GM19023 (cell line): ENCODE measurements at regions not wholly inside any gene's neighbourhood (a gene's known extent, or its start where the extent isn't known, plus 50 kb on each side); places are given as distances from the start of the nearest gene placed in this dataset.
A peak's percentile ranks its signal among the peaks of the same experiment; 100 is the strongest.
"Not testable (repeated sequence)": the region's sequence is repeated elsewhere in the genome, so short reads cannot be mapped to it uniquely, and the experiment has no call there.

Experiments used
- ATAC-seq: cut with Tn5 transposase; IDR thresholded peaks from one replicate; pipeline ENCODE4 v1.9.1; 2021; ENCODE audit warnings: mild to moderate bottlenecking, moderate library complexity; ENCODE audit not compliant: unreplicated experiment

DNA sequence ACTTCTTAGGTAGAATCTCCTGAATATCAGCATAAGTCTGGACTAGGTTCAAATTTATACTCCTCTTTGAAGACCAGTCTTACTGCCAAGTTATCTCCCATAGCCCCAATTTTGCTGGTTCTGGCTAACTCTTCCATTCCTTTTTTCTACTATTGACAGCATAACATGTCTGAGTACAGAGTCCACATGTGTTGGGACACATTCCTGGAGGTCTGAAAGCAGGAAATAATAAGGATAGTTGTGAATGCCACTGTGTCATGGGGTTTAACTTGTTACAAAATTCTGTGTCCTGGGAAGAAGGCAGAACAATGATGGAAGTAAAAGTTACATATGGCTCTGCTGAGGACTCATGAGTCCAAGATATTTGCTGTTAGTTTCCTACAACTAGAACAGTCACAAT is 57.4 kb upstream of the ZBTB20 start:
- ATAC-seq = no peak

DNA sequence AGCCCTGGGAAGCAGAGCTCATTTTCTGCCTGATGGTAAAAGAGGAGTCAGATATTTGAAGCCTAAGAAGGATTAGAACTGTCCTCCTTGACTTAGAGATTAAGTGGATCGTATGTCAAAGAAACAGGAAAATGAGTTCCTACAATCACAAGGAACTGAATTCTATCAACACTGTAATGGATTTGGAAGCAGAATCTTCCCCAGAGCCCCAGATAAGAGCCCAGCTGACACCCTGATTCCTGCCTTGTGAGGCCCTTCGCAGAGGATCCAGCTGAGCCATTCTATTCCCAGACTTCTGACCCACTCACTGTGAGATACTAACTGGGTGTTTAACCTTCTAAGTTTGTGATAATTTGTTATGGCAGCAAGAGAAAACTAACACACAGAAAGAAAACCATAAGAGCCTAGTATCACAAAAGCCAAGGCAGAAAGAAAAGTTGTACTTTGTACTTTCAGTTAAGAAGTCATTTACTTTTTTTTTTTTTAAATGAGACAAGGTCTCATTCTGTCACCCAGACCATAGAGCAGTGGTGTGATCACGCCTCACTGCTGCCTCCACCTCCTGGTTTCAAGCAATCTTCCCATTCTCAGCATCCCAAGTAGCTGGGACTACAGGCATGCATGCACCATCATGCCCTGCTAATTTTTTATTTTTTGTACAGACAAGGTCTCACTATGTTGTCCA is 61.1 kb upstream of the ZBTB20 start:
- ATAC-seq = peak; percentile 51

DNA sequence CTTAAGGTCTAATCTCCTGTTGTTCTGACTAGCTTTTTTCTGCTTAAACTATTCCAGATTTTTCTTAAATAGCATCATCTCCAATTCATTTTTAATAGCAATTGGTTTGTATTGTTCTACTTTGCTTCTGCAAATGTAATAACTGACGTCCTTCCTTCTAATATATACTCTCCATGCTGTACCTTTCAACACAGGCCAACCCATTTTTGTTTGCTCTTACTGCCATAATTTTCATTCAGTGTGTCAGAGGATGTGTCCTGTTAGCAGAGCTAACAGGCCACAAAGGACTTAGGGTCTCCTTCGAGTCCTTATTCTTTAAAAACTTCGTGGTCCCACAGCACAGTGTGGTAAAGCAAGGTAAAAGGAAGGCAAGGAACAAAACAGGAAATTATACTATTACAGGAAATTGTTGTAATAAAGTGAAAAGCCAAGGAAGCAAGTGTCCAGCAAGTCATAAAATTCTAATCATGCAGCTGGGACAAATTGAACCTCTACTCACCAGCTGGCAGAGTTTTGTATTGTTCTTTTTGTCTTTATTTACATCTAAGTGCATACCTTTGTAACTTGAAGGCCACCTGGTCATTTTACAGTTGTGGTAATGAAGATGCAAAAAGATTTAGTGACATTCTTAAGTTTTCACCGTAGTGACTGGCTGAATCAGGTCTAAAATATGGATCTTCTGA is 64.9 kb upstream of the ZBTB20 start:
- no peak for ATAC-seq

GRCh38 chr3:115212615-115213014 is 65.5 kb upstream of the ZBTB20 start:
- no peak for ATAC-seq

- not testable (repeated sequence) for ATAC-seq
Observed at GRCh38 chr3:115213052-115213451, 66.0 kb upstream of the ZBTB20 start.

- ATAC-seq = no peak
Observed at GRCh38 chr3:115217292-115217677, 70.2 kb upstream of the ZBTB20 start.

GRCh38 chr3:115217678-115218451 is 70.8 kb upstream of the ZBTB20 start:
- no peak for ATAC-seq

DNA sequence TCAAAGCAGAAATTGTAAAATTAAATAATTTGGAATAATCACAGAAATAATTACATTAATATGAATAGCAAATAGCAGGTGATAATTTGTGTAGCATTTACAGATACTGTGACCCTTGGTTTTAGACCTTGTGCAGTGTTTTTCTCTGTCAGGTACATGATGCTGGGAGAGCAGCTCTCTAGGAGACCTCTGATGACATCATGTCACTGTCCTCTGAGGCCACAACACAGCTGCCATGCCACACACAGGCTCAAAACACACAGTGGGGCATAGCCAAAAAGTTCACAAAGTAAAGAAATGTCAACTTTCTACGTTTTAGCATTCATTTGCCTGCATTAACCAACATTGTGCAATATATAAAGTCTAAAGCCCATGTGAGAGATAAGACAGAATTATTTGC is 71.8 kb upstream of the ZBTB20 start:
- no peak for ATAC-seq

DNA sequence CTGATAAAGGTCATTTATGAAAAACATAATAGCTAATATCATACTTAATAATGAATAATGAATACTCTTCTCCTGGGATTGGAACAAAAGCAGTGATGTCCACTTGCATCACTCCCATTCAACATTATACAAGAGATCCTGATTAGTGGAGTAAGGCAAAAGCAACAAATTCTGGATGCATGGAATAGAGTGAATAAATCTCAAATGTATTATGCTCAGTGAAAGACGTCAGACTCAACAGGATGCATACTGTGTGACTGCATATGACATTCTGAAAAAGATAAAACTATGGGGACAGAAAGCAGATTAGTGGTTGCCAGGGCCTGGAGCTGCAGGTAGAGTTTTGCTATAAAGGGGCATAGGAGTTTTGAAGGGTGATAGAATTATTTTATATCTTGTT is 77.6 kb upstream of the ZBTB20 start:
- ATAC-seq = no peak

DNA sequence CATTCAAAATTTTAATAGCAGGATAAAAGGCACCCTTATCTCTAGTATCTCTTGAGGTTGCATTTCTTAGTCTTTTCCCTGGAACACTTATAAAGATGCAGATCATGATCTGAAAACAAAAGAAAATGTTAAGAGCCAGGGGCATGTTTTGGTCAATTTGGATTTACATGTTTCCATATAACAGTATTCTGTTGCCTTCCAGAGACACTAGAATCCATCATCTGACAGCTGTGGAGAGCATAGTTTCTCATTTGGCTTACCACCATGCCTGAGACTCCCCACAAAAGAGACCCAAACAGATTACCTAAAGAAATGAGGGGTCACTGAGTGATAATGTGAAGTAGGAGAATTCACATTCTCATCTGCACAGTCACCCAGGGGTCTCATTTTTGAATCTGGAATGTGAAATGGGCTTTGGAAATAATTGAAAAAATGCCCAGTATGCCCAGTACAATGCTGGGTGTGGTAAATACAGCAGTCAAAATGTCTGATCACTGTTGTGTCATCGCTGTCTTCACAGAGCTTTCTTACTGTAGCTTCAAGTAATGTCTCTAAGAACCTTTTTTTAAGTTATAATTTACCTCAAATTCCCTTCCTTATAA is 79.9 kb upstream of the ZBTB20 start:
- ATAC-seq = no peak

DNA sequence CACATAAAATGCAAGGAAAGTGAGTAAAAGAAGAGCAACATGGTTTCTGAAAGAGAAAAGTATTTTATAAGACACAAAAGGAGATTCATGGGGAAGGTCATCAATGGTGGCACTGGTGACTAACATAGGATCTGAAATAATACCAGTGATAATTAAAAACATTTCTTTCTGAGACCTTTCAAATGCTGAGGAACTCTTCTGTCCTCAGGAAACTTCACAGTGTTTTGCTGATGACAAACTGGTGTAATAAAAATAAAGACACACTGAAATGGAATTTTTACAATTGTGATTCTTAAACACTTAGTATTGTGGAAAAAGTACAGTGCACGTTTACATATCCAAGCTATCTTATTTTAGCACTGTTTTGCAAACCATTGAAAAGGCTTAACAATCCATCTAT is 80.4 kb upstream of the ZBTB20 start:
- no peak for ATAC-seq

DNA sequence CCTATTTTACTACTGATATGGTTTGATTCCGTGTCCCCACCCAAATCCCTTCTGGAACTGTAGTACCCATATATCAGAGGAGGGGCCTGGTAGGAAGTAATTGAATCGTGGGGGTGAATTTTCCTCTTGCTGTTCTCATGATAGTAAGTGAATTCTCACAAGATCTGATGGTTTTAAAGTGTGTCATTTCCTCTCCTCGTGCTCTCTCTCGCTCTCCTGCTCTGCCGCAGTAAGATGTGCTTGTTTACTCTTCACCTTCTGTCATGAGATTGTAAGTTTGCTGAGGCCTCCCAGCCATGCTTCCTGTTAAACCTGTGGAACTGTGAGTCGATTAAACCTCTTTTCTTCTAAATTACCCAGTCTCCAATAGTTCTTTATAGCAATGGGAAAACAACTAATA is 81.2 kb upstream of the ZBTB20 start:
- ATAC-seq = no peak

GRCh38 chr3:115232167-115232566 is 85.1 kb upstream of the ZBTB20 start:
- no peak for ATAC-seq

DNA sequence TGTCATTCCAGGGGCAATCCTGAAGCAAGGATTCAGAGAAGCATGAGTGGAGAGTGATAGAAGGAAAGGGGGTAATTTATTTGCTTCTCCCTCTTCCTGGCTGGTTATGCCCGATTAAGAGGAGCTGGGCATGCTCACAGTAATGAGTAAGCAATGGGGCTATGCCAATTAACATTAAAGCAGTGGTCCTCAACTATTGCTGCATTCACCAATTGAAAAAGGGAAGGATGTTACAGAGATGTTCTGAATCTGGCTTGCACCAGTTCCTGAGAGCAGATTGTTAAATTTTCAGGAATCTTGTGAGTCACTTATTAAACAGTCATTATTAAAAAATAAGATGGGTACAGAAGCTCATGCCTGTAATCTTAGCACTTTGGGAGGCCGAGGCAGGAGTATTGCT is 85.9 kb upstream of the ZBTB20 start:
- no peak for ATAC-seq

DNA sequence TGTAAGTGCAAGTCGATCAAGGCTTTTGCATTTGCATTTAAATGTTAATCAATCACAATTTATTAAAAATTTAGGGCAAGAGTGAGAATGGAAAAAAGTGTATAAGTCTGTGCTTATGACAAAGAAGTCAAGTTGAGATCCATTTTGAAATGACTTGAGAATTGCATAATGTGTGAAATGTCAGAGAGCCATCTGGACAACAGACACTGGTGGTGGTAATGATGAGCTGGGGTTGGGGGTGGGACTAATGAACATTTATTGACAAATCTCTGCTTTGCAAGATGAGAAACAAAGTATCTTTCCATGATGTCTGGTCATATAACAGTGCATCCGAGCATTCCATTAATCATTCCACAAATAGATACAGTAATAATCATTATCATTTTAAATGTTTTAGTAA is 89.4 kb upstream of the ZBTB20 start:
- ATAC-seq = no peak

DNA sequence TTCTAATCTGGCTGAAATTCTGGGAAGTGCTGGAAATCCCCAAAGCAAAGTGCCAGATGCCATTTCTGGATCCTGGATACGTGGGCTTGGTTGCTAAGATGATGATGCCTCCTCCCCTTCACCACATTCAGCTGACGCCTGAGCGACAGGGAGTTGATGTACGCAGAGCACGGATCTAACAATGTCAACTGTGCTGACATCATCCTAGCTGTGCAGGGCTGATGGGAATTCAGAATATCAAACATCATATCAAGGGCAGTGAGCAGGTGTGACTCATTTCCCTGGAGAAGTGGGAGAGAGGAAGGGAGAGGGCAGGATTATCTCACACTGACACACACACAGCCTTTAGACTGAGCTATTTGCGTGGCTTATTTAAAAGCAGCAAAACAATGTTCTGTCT is 92.6 kb upstream of the ZBTB20 start:
- no peak for ATAC-seq

- ATAC-seq = no peak
Observed at GRCh38 chr3:115244350-115244749, 97.3 kb upstream of the ZBTB20 start.

DNA sequence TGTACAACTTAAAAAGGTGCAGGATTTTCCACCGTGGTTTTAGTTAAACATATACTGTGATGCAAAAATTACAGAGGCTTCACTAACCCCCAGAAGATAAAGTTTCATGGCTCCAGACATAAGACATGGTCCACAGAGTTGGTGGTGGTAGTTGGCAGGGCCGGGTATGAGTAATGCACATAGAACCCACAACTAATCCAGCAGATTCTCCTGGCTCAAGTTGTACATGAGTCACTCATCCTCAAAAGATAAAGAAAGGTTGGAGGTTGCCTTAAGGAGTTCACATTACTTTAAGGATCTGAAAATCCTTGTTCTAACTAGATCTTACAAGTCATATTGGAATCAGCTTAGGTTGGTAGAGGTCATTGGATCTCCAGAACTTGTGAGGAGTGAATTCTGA is 98.3 kb upstream of the ZBTB20 start:
- ATAC-seq = no peak

DNA sequence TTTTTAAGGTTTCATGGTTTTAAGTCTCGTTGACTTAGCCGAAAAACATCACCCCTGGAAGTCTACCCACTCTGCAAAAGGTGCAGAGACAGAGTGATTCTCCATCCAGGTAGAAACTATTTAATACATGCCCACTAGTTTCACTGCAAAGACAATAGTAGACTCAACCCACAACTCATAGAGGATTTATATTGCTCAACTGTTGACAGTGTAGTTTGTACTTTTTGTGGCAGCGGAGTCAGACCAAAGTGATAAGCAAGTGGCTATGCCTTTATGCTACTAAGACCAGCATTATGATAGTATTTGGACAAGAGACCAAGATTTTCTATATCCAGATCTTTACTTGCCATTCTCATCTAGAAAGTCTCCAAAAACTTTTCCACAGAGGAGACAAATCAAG is 98.8 kb upstream of the ZBTB20 start:
- no peak for ATAC-seq

- no peak for ATAC-seq
Observed at GRCh38 chr3:115246461-115247020, 99.5 kb upstream of the ZBTB20 start.

GRCh38 chr3:115248274-115248673 is 101.2 kb upstream of the ZBTB20 start:
- ATAC-seq = no peak
